LHCN-M2 (cell line): ENCODE measurements at regions not wholly inside any gene's neighbourhood (a gene's known extent, or its start where the extent isn't known, plus 50 kb on each side); places are given as distances from the start of the nearest gene placed in this dataset.
"Not testable (repeated sequence)": the region's sequence is repeated elsewhere in the genome, so short reads cannot be mapped to it uniquely, and the experiment has no call there.

Experiments
- DNase-seq: peaks from one replicate; pipeline ENCODE4 v3.0.0-alpha.2; 2012; ENCODE audit warnings: low read depth

DNA sequence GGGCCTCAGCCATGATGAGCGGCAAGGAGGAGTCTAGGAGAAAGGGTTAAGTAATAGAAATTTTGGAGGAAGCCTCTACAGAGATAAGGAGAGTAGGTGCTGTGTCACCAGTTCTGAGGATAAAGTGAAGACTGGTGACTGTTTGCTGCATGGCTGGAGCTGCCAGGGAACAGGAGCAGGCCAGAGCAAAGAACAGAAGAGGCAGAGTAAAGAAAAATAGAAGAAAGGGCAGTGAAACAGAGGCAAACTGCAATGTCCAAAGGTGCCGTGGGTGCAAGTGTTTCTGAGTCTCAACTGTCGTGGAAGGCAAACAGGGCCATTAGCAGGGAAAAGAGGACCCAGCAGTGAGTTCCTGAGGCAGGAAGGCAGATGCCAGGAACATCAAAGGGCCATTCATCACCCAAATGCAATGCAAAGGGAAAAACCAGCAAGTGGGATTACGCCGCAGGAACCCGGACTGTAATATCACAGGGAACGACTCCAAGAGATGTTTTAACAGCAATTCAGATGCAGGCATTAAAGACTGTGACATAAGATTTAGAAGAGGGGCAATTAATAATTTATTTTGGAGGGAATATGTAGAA, 318.3 kb downstream of the FOXO1 start:
- DNase-seq = no peak

DNA sequence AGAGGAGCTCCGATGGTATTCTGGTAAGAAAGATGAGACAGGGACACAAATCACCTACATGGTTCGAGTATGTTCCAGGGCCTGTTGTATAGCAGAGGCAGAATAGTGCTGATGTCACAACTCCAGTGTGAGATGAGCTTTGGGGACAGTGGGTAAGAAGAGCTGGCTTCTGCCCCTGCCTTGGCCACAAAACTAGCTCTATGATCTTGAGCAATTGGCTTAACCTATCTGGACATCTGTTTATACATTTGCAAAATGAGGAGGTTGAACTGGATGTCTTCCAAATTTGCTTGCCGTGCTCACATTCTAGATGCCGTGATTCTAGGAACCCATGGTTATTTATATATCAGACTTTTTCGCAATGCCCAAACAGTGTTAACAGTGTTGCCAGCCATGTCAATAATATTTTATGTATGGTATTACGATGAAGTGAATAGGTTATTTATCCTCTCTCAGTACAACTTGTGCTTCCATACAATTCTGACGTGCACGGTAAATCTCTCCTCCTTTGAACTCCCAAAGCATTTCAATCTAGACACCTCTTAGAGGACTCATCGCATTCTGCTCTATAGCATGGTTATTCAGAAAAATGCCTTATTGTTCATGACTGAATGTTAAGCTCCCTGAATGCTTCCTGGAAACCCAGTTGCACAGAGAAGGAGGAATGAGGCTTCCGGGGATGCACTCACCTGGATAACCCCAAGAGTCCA, 316.0 kb downstream of the FOXO1 start:
- no peak for DNase-seq

DNA sequence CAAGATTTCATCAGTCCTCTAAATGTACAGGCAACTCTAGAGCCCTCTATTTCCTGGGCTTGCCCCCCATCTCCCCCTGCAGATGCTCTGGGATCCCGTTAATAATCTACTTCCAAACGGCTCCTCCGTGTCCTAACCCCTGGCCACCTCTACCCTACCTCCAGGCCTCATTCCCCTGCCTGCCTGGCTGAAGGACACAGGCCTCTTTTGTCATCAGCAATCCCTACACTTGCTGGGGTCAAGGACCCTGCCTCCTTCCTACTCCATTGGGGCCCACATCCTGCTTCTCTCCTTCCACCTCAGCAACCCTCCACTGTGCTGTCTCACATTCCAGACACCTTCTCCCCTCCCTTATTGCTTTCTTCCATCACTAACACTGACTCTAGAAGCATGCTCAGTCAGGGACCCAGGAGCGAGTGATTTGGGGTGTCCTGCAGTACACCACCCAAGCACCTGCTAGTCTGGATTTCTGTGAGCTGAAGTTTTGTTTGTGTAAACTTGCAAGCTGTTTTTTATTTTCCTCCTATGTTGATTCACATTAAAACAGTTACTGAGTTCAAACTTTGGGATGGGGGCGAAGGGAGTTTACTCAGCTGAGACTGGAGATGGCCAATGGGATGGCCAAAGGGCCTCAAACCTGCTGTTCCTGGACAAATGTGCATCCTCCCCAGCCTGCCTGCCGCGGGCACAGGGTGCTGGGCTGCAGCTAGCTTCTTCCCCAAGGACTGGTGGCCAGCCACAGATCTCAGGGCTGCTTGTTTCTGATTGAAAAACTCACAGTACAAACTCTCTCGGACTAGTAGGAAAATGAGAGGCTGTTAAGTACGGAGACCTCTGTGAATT, 314.7 kb downstream of the FOXO1 start:
- DNase-seq = no peak

DNA sequence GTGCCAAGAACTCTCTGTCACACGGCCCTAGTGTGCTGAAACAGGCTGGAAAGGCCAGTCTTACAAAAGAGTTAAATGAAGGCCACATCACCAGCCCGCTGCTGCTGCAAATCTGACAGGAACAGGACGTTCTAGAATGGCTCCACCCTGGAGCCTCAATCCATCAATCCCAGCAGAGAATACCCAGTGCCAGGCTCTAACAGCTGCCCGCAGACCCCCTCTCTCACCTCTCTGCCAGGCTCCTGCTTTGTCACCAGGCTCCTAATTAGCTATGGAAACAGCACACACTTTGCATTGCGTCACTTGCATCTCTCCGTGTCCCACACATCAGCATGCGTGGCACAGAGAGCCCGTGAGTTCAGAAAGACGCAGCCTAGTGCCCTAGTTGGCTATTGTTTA, 314.1 kb downstream of the FOXO1 start:
- DNase-seq = peak; percentile 62

DNA sequence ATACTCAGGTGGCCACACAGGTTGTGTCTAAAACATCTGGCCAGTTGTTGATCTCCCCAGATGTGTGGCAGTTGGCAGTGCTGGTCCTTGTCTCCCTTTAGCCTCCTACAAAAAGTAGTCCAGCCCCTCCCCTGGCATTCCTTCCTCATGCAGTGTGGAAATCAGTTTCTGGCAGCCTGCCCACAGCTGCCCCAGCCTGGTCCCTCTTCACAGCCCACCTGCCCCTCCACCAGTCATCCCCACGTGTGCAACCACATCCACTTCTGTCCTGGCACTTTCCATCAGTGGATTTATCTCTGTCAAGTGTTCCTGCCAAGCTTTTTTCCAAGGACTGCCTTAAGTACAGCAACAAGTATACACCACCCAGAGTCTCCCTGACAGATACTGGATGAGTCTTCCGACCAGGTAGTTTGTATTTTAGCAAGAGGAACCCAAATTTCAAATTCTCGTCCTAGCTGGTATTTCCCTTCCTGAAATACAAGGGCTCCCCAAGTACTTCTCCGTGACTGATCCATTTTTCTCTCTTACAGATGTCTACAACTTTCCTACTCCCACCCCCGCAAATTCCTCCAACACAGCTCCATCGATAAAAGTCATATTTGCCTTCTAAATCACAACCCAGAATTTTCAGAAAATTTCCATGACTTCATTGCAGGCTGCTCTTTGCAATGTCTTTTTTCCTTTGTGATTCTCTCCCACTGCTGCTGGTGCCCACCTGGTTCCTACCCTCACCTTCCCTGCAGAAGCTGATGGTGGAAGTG, 313.5 kb downstream of the FOXO1 start:
- peak; percentile 68 for DNase-seq

DNA sequence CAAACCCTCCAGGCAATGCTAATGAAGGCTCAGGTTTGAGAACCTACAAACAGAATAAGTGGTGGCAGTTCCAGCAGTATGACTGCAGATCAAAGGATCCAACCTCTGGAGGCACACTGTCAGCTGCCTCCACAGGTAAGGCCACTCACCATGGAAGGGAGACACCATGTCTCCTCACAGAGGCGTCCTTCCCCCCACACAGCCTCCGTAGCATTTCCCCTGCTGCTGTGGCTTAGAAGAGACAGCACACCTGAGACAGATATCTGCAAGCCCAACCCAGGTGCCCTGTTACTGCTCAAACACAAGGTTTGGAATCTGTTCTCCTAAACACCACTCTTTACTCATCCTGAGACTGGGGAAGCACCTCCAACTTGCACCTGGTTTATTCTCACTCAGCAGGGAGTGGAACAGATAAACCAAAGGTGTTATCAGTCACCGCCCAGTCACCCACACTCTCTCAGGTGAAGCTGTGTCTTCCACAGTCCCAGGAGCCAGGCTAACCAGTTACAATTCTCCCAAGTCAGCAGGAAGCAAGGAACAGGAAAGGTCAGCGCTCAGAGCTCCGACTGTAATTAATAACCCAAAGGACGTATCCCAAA, 311.2 kb downstream of the FOXO1 start:
- no peak for DNase-seq

DNA sequence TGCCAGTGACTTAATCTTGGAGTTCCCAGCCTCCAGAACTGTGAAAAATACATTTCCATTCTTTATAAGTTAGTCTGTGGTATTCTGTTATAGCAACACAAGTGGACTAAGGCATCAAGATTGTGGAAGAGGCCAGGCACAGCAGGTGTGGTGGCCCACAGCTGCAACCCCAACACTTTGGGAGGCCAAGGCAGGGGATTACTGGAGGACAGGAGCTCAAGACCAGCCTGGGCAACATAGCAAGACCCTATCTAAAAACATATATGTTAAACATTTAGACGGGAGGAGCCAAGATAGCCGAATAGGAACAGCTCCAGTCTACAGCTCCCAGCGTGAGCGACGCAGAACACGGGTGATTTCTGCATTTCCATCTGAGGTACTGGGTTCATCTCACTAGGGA, 310.4 kb downstream of the FOXO1 start:
- DNase-seq = no peak

DNA sequence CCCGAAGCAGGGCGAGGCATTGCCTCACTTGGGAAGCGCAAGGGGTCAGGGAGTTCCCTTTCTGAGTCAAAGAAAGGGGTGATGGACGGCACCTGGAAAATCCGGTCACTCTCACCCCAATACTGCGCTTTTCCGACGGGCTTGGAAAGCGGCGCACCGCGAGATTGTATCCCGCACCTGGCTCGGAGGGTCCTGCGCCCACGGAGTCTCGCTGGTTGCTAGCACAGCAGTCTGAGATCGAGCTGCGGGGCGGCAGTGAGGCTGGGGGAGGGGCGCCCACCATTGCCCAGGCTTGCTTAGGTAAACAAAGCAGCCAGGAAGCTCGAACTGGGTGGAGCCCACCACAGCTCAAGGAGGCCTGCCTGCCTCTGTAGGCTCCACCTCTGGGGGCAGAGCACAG, 310.0 kb downstream of the FOXO1 start:
- not testable (repeated sequence) for DNase-seq

DNA sequence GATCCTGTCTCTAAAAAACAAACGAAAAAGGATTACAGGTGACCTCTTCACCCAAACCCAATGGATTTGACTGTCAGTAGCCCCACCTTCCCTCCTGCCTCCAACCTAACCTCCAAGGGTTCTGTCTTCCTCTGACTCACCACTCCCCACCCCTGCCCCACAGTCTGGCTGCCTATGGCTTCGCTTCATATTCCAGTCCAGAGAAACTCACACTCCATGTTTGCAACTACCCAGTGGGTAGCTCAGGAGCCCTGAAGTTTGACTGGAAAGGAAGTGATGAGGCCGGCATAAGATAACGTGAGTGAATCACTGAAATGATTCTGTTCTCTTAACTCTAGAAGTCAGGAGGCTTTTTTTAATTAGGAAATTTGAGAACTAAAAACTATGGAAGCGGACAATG, 303.9 kb downstream of the FOXO1 start:
- no peak for DNase-seq

DNA sequence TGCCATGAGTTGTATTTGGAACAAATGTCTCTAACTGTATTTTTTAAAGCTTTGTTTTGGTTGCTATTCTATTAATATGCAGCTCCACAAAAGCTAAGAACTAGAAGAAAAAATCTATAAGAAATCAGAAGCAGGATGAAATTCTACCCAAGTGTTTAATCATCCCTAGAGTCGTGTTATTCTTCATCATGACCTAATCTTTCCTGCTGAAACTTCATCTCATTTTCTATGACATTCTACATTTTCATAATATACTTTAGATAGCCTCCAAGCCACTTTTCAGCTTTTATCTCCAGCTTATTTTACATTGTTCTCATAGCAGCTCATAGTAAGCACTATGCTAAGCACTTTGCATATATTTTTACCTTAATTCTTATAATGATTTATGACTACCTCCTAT, 302.8 kb downstream of the FOXO1 start:
- DNase-seq = no peak

DNA sequence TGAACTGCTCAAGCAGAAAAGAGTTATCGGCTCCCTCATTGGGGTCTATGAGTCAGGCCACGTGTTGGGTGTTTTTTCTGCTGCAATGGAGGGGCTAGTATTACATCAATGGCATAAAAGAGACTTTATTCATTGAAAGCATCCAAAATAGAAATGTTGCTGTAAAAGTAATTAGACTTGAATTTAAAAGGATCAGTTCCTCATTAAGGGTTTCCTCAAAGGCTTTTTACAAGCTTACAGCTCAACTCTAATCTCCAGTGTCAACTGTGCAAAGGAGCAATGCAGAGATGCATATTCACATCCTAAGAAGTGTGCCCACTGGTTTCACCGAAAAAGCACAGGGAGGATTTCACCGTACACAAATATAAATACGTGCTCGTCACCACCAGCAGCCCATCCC, 300.3 kb downstream of the FOXO1 start:
- no peak for DNase-seq

DNA sequence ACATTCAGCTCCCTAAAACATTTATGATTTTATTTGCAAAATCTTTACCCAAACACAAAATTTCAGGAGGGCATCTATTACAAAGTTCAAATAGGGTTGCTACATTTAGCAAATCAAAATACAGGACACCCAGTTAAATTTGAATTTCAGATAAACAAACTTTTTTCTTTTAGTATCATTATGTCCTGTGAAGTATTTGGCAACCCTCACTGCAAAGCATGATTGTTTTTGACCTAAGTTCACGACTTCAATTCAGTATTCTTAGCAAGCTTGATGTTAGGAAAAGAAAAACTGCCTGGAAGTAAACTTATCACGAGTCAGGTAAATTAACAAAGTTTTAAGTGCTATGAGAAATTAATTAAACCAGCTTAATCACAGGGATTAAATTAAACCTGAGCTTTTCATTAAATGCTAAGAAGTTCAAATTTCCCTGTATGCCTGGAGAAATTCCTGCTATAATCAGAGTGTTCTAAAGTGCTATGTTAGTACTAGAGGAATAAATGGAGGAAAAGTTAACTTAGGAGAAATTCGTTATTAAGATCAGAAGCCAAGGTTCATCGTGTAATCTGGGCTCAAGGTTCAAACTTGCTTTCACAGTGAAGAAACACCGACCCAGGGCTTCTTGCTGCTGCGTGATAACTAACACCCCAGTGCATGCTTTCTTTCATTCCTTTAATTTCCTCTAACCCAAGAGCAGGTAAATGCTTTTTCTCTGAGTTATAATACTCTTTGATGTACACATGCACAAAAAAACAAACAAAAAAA, 298.1 kb downstream of the FOXO1 start:
- no peak for DNase-seq

DNA sequence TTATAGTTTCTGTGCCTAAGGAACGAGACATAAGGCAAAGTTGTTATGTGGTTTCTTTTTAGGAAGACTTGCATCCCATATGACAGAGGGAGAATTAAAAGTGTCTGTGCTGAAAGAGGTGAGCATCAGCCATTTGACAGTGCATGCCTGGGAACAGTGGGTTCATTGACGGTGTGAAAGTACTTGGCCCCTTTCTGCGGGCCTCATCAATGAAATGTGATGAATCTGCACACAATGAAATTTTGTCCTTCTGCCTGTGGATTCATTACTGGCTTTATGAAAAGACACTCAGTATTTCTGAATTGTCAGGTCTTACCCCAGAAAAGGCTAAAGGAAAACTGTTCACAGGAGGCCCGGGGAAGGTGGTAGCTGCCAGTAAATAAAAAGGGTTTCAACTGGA, 295.8 kb downstream of the FOXO1 start:
- DNase-seq = no peak

DNA sequence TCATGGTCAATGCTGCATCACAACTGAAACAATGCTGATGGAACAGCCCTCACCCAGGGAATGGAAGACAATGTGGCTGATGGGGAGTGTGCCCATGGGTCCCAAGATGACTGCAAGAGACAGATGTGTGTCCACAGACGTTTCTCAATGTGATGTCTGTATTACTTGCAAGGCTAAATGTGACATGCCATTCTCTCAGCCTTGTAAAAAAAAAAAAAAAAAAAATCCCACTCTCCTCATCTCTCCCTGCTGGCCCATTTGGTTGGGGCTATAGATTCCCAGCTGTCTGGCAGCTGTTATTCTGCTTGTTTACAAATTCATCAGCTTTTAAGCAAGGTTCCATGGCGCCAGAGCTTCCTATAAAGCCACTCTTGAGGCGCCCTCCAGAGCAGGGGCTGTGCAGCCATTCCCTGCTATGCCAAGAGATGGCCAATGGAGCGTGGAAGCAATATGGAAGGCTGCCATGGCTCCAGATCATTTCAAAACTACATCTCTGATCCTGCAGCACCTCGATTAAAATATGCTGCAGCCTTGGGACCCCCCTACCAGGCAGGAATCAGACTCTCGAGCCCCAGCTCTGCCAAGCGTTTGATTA, 294.8 kb downstream of the FOXO1 start:
- peak; percentile 66 for DNase-seq

DNA sequence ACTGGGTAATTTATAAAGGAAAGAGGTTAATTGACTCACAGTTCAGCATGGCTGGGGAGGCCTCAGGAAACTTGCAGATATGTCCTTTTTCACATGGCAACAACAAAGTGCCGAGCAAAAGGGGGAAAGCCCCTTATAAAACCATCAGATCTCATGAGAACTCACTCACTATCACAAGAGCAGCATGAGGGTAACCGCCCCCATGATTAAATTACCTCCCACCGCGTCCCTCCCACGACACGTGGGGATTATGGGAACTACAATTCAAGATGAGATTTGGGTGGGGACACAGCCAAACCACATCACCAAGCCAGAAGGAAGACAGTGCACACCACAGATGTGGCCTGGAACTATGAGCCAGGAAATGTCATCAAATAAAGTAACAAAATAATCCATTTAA, 292.8 kb downstream of the FOXO1 start:
- DNase-seq = not testable (repeated sequence)

DNA sequence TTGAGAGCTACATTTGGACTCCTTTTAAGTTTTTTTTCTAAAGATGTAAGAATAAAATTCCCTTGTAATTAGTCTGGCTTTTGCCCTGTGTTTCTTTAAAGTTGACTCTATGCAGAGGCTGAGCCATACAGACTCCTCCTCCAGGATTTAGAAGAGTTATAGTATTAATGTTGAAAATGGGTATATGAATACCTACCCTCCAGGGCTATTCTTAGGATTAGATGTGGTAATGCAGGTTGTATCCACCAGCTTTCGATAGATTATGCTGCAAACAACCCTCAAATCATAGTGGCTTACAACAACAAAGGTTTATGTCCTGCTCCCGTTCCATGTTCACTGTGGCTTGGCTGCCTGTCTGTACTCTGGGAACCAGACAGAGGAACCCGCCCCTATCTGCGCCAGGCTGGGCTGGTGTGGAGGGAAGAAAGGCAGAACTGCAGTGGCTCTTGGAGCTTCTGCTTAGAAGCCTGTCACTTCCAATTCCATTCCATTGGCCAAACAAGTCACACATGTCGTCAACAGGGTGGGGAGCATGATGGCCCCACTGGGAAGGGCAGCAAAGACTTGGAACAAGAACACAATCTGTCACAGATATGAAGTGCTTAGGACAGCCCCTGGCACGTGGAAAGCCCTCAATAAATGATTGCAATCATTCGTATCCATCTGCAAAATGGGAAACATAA, 290.8 kb downstream of the FOXO1 start:
- DNase-seq = no peak

DNA sequence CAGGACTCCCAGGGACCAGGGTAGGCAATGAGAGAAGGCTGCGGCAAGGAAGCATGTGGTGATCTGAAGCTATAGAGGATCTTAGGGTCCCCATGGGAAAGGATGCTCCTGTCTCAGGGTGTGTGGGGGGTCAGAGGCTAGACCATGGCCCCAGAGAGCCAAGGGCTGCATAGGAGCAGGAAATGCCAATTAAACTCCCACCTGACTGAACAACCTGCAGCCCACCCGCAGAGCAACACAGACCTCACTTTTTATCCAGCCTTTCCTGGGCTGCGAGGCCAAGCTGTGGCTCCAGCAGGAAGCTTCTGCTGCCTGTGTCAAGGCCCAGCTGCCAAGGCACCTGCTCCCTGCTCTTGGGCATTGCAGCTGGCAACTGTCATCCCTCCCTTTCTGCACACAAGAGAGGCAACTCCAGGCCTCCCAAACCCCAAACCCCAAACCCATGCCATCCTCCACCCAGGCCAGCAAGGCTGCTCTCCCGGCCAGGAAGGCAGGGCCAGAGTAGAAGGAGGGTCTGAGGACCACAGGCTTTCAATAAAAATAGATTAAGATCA, 290.1 kb downstream of the FOXO1 start:
- peak; percentile 35 for DNase-seq

DNA sequence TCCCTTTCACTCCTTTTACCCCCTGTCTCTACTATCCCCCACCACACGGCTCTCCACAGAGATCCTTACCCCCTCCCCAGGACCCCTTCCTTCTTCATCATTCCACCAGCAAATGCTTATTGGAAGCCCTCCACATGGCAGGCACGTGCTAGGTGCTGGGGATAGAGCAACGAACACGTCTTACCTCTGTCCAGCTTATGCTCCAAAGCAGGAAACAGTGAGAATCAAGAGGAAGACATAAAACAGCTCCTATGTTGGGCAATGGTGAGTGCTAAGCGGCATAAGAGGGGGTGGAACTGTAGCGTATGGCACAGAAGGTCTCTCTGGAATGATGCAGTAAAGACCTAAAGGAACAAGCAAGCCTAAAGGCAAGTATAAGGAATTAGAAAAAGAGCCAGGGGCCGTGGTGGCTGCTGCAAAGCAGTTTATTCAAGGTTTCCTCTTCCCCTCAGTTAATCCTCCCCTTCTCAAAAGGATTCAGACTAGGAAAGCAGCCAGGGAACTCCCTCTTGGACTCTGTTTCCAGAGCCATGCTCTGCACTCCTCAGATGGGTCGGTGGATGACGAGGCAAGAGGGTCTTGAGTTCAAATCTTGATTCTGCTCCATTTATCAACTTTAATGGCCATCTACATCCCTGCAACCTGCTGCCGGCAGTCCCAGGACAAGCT, 289.4 kb downstream of the FOXO1 start:
- DNase-seq = no peak

DNA sequence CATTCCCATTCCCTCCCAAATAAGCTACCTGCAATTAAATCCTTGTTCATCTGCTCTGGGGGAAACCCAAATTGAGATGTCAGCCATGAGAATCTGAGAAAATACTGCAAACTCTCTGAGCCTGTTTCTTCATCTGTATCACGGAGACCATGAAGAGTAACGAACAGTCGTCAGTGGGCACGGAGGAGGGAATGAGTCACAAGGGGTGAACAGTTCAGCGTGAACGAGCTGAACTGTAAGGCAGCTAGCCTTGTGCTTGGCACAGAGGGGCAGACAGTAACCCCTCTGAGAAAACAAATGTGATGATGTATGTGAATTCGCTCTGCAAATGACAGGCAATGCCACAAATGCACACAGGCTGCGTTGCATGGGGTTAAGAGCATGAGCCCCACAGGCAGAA, 288.7 kb downstream of the FOXO1 start:
- DNase-seq = peak; percentile 57
